ENCODE measurements at regions not wholly inside any gene's neighbourhood (a gene's known extent, or its start where the extent isn't known, plus 50 kb on each side); places are given as distances from the start of the nearest gene placed in this dataset.

DNA sequence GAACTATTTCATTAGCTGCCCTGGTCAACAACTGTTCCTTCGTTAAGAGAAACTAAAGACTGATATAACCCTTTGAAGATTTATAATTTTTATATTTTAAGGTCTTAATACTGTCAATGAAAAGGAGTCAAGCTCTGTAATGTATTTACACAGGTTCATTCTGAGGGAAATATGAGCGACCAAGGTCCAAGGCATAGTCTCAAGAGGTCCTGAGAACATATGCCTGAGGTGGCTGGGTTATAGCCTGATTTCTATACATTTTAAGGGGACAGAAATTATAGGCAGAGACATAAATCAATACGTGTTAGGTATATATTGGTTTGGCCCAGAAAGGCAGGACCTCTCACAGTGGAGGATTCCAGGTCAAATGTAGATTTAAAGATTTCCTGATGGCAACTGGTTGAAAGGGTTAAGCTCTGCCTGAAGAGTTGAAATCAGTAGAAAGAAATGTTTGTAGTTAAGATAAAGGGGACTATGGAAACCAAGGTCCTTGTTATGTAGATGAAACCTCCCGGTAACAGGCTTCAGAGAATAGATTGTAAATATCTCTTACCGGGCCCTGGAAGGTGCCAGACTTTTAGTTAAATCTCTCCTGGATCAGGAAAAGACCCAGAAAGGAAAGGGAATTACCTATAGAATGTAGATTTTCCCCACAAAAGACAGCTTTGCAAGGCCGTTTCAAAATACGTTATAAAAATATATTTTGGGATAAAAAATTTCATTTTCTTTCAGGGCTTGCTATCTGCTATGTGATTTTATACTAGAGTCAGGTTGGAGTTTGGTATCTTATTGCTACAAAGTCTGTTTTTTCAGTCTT, 107.3 kb upstream of the PRLR start:
- ChIA-PET POLR2A (ENCODE audit: unreplicated experiment) (no interaction called here), CTCF (no interaction called here)
- ATAC-seq (no peak), DNase-seq (no peak)
- no peaks in the 10 kb centered on the region for H3K36me3 ChIP-seq (ENCODE audit: low read depth, low read length)
- no peaks in the 10 kb centered on the region for H4K20me1 ChIP-seq (ENCODE audit: low read length)
- no peaks in the 10 kb centered on the region for H3K9me2 ChIP-seq (replicated peaks; ENCODE audit: low read length)
- no TSS peak for BruUV-seq (replicated peaks)
- no peaks in the 10 kb centered on the region for H3K79me2 ChIP-seq (ENCODE audit: low read length)
- no peak overlapping the region for H3K4me2 ChIP-seq (ENCODE audit: low read length)
- intact Hi-C loops (cut with micrococcal nuclease) = no loop called here
- H3F3A ChIP-seq (ENCODE audit: low read length, unreplicated experiment) = no peaks in the 10 kb centered on the region
- no peak overlapping the region for H3K4me3 ChIP-seq (ENCODE audit: low read length)
- H3K27ac ChIP-seq (ENCODE audit: low read length) = no peak overlapping the region
- H3K9ac ChIP-seq (ENCODE audit: low read length) = no peak overlapping the region
- no peak for TF ChIP-seq CTCF (conservative IDR thresholded peaks at IDR 0.05; ENCODE audit: low read depth, low read length)
- TF ChIP-seq EZH2phosphoT487 (IDR thresholded peaks at IDR 0.05; ENCODE audit: borderline replicate concordance, low read length) = no peak
- TF ChIP-seq EZH2 (IDR thresholded peaks at IDR 0.05; ENCODE audit: low read length, unreplicated experiment) = no peak
- H2AFZ ChIP-seq (ENCODE audit: low read length) = no peak overlapping the region
- no peaks in the 10 kb centered on the region for H3K9me3 ChIP-seq (ENCODE audit: low read length)
- no peaks in the 10 kb centered on the region for H3K4me1 ChIP-seq (ENCODE audit: insufficient read depth, low read length)
- peaks cover 11% of the 10 kb centered on the region; the same call in 1 of the 2 replicates for H3K27me3 ChIP-seq (ENCODE audit: low read length)

GRCh38 chr5:35336230-35336629, 105.9 kb upstream of the PRLR start:
- no peak overlapping the region for H2AFZ ChIP-seq (ENCODE audit: low read length)
- H4K20me1 ChIP-seq (ENCODE audit: low read length) = no peaks in the 10 kb centered on the region
- no peaks in the 10 kb centered on the region for H3K9me2 ChIP-seq (replicated peaks; ENCODE audit: low read length)
- H3K36me3 ChIP-seq (ENCODE audit: low read depth, low read length) = no peaks in the 10 kb centered on the region
- peaks cover 23% of the 10 kb centered on the region; the same call in 1 of the 2 replicates for H3K27me3 ChIP-seq (ENCODE audit: low read length)
- H3K4me2 ChIP-seq (ENCODE audit: low read length) = no peak overlapping the region
- ATAC-seq (no peak), DNase-seq (no peak)
- POLR2A ChIA-PET (ENCODE audit: unreplicated experiment) = no interaction called here
- intact Hi-C loops (cut with micrococcal nuclease) = no loop called here
- no peaks in the 10 kb centered on the region for H3F3A ChIP-seq (ENCODE audit: low read length, unreplicated experiment)
- H3K4me1 ChIP-seq (ENCODE audit: insufficient read depth, low read length) = no peaks in the 10 kb centered on the region
- no peaks in the 10 kb centered on the region for H3K79me2 ChIP-seq (ENCODE audit: low read length)
- TF ChIP-seq EZH2phosphoT487 (IDR thresholded peaks at IDR 0.05; ENCODE audit: borderline replicate concordance, low read length) (no peak), EZH2 (IDR thresholded peaks at IDR 0.05; ENCODE audit: low read length, unreplicated experiment) (no peak), CTCF (conservative IDR thresholded peaks at IDR 0.05; ENCODE audit: low read depth, low read length) (no peak)
- H3K9me3 ChIP-seq (ENCODE audit: low read length) = no peaks in the 10 kb centered on the region
- no TSS peak for BruUV-seq (replicated peaks)
- no peak overlapping the region for H3K4me3 ChIP-seq (ENCODE audit: low read length)
- CTCF ChIA-PET = no interaction called here
- no peak overlapping the region for H3K27ac ChIP-seq (ENCODE audit: low read length)
- no peak overlapping the region for H3K9ac ChIP-seq (ENCODE audit: low read length)

- Histone ChIP-seq H3K9ac (ENCODE audit: low read length) (no peak overlapping the region), H3K4me2 (ENCODE audit: low read length) (no peak overlapping the region), H3K27ac (ENCODE audit: low read length) (no peak overlapping the region), H3K27me3 (ENCODE audit: low read length) (peaks cover 24% of the 10 kb centered on the region; the same call in 1 of the 2 replicates), H2AFZ (ENCODE audit: low read length) (no peak overlapping the region), H3F3A (ENCODE audit: low read length, unreplicated experiment) (no peaks in the 10 kb centered on the region), H3K36me3 (ENCODE audit: low read depth, low read length) (no peaks in the 10 kb centered on the region), H3K4me1 (ENCODE audit: insufficient read depth, low read length) (no peaks in the 10 kb centered on the region), H3K9me3 (ENCODE audit: low read length) (no peaks in the 10 kb centered on the region), H4K20me1 (ENCODE audit: low read length) (no peaks in the 10 kb centered on the region), H3K4me3 (ENCODE audit: low read length) (no peak overlapping the region), H3K9me2 (replicated peaks; ENCODE audit: low read length) (no peaks in the 10 kb centered on the region), H3K79me2 (ENCODE audit: low read length) (no peaks in the 10 kb centered on the region)
- TF ChIP-seq EZH2 (IDR thresholded peaks at IDR 0.05; ENCODE audit: low read length, unreplicated experiment) (no peak), CTCF (conservative IDR thresholded peaks at IDR 0.05; ENCODE audit: low read depth, low read length) (no peak), EZH2phosphoT487 (IDR thresholded peaks at IDR 0.05; ENCODE audit: borderline replicate concordance, low read length) (no peak)
- DNase-seq (no peak), ATAC-seq (no peak)
- BruUV-seq (replicated peaks) = no TSS peak
- ChIA-PET CTCF (no interaction called here), POLR2A (ENCODE audit: unreplicated experiment) (no interaction called here)
- intact Hi-C loops (cut with micrococcal nuclease) = no loop called here
Observed at GRCh38 chr5:35335752-35336151, 105.5 kb upstream of the PRLR start.

All from PC-3 (cell line).